ENCODE measurements at regions not wholly inside any gene's neighbourhood (a gene's known extent, or its start where the extent isn't known, plus 50 kb on each side); places are given as distances from the start of the nearest gene placed in this dataset.

GRCh38 chr2:56969513-56969912 lies 785.7 kb downstream of the CCDC85A start:
- no peak overlapping the region for H3K4me3 ChIP-seq (ENCODE audit: low read depth in 2 of 2, low read length in 2 of 2)
- no peak for ATAC-seq
- TF ChIP-seq SIN3A (IDR thresholded peaks at IDR 0.05; ENCODE audit: borderline replicate concordance, insufficient read depth, low read depth, low read length) (no peak), TCF7L2 (IDR thresholded peaks at IDR 0.05; ENCODE audit: low read depth, low read length) (no peak), CTCF (IDR thresholded peaks at IDR 0.05) (no peak), REST (IDR thresholded peaks at IDR 0.05; ENCODE audit: insufficient read depth in 1 of 2, low read depth in 2 of 2, low read length in 1 of 2) (no peak), POLR2AphosphoS5 (IDR thresholded peaks at IDR 0.05; ENCODE audit: low read depth, low read length) (no peak)
- no TSS peak for BruUV-seq (replicated peaks)
- ChIA-PET POLR2A (no interaction called here), CTCF (no interaction called here)
- H3K27me3 ChIP-seq (ENCODE audit: control insufficient read depth, insufficient read depth, low read length): no peaks in the 10 kb centered on the region
- H3K9me3 ChIP-seq (ENCODE audit: control insufficient read depth, insufficient read depth, low read depth, low read length): no peaks in the 10 kb centered on the region; the same call in 1 of the 2 replicates
- no peak for DNase-seq (ENCODE audit: low read depth, low spot score)
- H3K4me1 ChIP-seq (ENCODE audit: control insufficient read depth, insufficient read depth, low read length): no peaks in the 10 kb centered on the region
- intact Hi-C loops (cut with micrococcal nuclease; ENCODE audit: unreplicated experiment): no loop called here
- no peak overlapping the region for H3K27ac ChIP-seq (ENCODE audit: low read length)
- H3K36me3 ChIP-seq (ENCODE audit: control insufficient read depth, insufficient read depth, low read length): no peaks in the 10 kb centered on the region
- in situ Hi-C loops (cut with HindIII; ENCODE audit: low pct_unique_long_range_greater_than_20kb, low sequenced_read_pairs): no loop called here

- POLR2A ChIA-PET: no interaction called here
- Histone ChIP-seq H3K27ac (ENCODE audit: low read length) (no peak overlapping the region), H3K4me3 (ENCODE audit: low read depth in 2 of 2, low read length in 2 of 2) (no peak overlapping the region), H3K36me3 (ENCODE audit: control insufficient read depth, insufficient read depth, low read length) (no peaks in the 10 kb centered on the region), H3K9me3 (ENCODE audit: control insufficient read depth, insufficient read depth, low read depth, low read length) (no peaks in the 10 kb centered on the region; the same call in 1 of the 2 replicates), H3K27me3 (ENCODE audit: control insufficient read depth, insufficient read depth, low read length) (no peaks in the 10 kb centered on the region), H3K4me1 (ENCODE audit: control insufficient read depth, insufficient read depth, low read length) (no peaks in the 10 kb centered on the region)
- BruUV-seq (replicated peaks): no TSS peak
- CTCF ChIA-PET: no interaction called here
- ATAC-seq: no peak
- in situ Hi-C loops (cut with HindIII; ENCODE audit: low pct_unique_long_range_greater_than_20kb, low sequenced_read_pairs) (no loop called here), intact Hi-C loops (cut with micrococcal nuclease; ENCODE audit: unreplicated experiment) (no loop called here)
- no peak for TF ChIP-seq TCF7L2 (IDR thresholded peaks at IDR 0.05; ENCODE audit: low read depth, low read length)
- no peak for TF ChIP-seq CTCF (IDR thresholded peaks at IDR 0.05)
- TF ChIP-seq REST (IDR thresholded peaks at IDR 0.05; ENCODE audit: insufficient read depth in 1 of 2, low read depth in 2 of 2, low read length in 1 of 2): no peak
- TF ChIP-seq SIN3A (IDR thresholded peaks at IDR 0.05; ENCODE audit: borderline replicate concordance, insufficient read depth, low read depth, low read length): no peak
- TF ChIP-seq POLR2AphosphoS5 (IDR thresholded peaks at IDR 0.05; ENCODE audit: low read depth, low read length): no peak
- DNase-seq (ENCODE audit: low read depth, low spot score): no peak
Observed at GRCh38 chr2:56971383-56971974, 787.7 kb downstream of the CCDC85A start.

Measured in Panc1 (cell line).